Left lung (tissue), 4 donors: ENCODE measurements at regions not wholly inside any gene's neighbourhood (a gene's known extent, or its start where the extent isn't known, plus 50 kb on each side); places are given as distances from the start of the nearest gene placed in this dataset.

Source experiments
- ATAC-seq: fragments of 200-7000 bp; cut with Tn5 transposase; one replicate; pipeline ENCODE4 v1.9.1; 2020; ENCODE audit warnings: moderate library complexity
- DNase-seq, 4 donors: peaks; one replicate each; pipeline ENCODE4 v3.0.0-alpha.2; 2013 to 2020
- H3K27ac ChIP-seq, 2 donors: fragments of 200-600 bp; sonication (generic) in 1 of 2; one replicate each; pipeline versions ENCODE4 v1.5.0 to v1.8.0; 2020 to 2021
- H3K27me3 ChIP-seq, 2 donors: fragments of 200-600 bp; sonication (generic) in 1 of 2; one replicate each; pipeline versions ENCODE4 v1.5.0 to v1.8.0; 2020 to 2021
- H3K36me3 ChIP-seq, 2 donors: fragments of 200-600 bp; sonication (generic) in 1 of 2; one replicate each; pipeline versions ENCODE4 v1.5.0 to v1.8.0; 2020 to 2021
- H3K4me1 ChIP-seq, 2 donors: fragments of 200-600 bp; one replicate each; pipeline ENCODE4 v1.8.0; 2021
- H3K4me3 ChIP-seq, 2 donors: fragments of 200-600 bp; sonication (generic) in 1 of 2; one replicate each; pipeline versions ENCODE4 v1.5.0 to v1.8.0; 2020 to 2021; ENCODE audit warnings: mild to moderate bottlenecking in 1 of 2
- H3K9me3 ChIP-seq, 2 donors: fragments of 200-600 bp; sonication (generic) in 1 of 2; one replicate each; pipeline versions ENCODE4 v1.5.0 to v1.8.0; 2020 to 2021
- CTCF ChIP-seq, 2 donors: fragments of 200-600 bp; sonication (generic) in 1 of 2; IDR thresholded peaks; one replicate each; pipeline versions ENCODE4 v1.5.0 to v1.8.0; 2021; ENCODE audit warnings: antibody characterized with exemption in 2 of 2
- intact Hi-C, 2 donors: fragments of 100-400 bp; cut with DNase I; formaldehyde crosslinking; loops; one replicate each; pipeline versions ENCODE4 v1.11.2 to v1.14.2; 2022
- donor health status: DM: no; HTN: yes; CAD: no.
- donor health status: DM: no; HTN: no; CAD: no.

- Histone ChIP-seq H3K27me3 (no peaks in the 10 kb centered on the region), H3K27ac (no peak overlapping the region), H3K36me3 (no peaks in the 10 kb centered on the region), H3K9me3 (no peaks in the 10 kb centered on the region), H3K4me3 (no peak overlapping the region), H3K4me1 (peaks cover 0 to 17% of the 10 kb centered on the region in 2 donors)
- intact Hi-C loops: no loop called here
- ATAC-seq (no peak), DNase-seq (no peak)
- no peak for TF ChIP-seq CTCF (IDR thresholded peaks at IDR 0.05)
These were observed 496.7 kb downstream of the SHQ1 start for GRCh38 chr3:72351536-72351935.

DNA sequence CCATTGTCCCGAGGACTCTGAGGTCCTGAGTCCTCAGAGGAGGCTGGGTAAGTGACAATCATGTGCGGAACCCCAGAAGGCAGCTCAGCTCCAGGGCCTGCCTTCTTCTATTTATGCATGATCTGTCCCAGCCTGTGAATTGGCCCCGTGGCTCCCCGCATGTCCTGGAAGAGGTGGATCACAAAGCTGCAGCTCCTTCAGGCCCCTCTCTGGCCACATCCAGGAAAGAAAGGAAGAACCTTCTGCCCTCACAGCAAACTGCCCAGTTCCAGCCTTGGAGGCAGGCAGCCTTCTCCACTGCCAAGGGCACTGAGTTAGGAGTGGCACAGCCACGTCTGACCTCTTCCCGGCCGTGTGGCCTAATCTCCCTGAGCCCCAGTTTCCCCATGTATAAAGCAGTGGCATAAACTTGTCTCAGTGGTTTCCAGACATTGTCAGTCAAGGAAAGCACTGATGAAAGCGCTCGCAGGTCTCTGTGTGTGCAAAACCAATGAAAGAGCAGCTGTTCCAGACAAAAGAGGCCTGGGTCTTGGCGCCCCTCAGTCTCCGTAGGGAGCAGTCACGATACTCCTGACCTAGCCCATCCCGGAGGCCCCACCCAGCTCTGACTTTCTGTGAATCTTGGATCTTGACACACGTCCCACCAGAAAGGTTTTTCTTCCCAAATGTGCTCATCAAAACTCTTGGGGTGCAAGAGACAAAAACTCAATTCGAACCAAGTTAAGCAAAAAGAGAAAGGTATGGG is 497.3 kb downstream of the SHQ1 start:
- H3K4me1 ChIP-seq: peaks cover 0 to 23% of the 10 kb centered on the region in 2 donors
- no peak for ATAC-seq
- intact Hi-C loops: no loop called here

GRCh38 chr3:72348357-72348756 is 499.9 kb downstream of the SHQ1 start:
- H3K27ac ChIP-seq: peak overlapping the region in 1 of 2 donors; percentile 54
- no peak for TF ChIP-seq CTCF (IDR thresholded peaks at IDR 0.05)
- H3K27me3 ChIP-seq: no peaks in the 10 kb centered on the region
- H3K4me1 ChIP-seq: peaks cover 0 to 46% of the 10 kb centered on the region in 2 donors
- ATAC-seq (no peak), DNase-seq (no peak)
- no peaks in the 10 kb centered on the region for H3K9me3 ChIP-seq
- H3K4me3 ChIP-seq: no peak overlapping the region
- intact Hi-C loops: no loop called here
- H3K36me3 ChIP-seq: no peaks in the 10 kb centered on the region

More for the DNA sequence above, 497.3 kb downstream of the SHQ1 start:
- H3K27me3 ChIP-seq: no peaks in the 10 kb centered on the region
- no peaks in the 10 kb centered on the region for H3K36me3 ChIP-seq
- TF ChIP-seq CTCF (IDR thresholded peaks at IDR 0.05): no peak
- no peak for DNase-seq
- H3K9me3 ChIP-seq: no peaks in the 10 kb centered on the region
- no peak overlapping the region for H3K27ac ChIP-seq
- H3K4me3 ChIP-seq: no peak overlapping the region

DNA sequence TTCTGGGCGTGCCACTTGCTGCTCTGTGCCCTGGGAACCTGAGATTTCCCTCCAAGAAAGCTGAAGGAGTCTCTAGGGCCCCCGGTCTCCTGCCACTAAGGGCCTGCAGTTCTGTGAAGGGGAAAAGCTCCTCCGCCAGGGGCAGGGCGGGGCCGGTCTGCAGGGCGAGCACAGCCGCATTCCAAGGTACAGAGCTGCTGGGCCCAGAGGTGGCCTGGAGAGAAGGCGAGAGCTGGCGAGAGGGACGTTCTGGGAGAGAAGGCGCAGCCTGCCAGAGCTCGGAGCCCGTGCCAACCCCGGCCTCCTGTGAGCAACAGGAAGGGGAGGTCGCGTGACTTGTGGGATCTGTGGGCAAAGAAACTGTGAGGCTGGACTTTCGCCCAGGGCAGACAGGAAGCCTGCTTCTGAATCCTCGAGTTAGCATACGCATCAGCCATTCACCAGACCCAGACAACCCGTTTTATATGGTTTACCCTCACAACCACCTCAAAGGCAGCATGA is 500.4 kb downstream of the SHQ1 start:
- Histone ChIP-seq H3K9me3 (no peaks in the 10 kb centered on the region), H3K4me3 (no peak overlapping the region), H3K27me3 (no peaks in the 10 kb centered on the region), H3K36me3 (no peaks in the 10 kb centered on the region), H3K27ac (peak overlapping the region in 1 of 2 donors; percentile 54), H3K4me1 (peaks cover 0 to 46% of the 10 kb centered on the region in 2 donors)
- intact Hi-C loops: no loop called here
- TF ChIP-seq CTCF (IDR thresholded peaks at IDR 0.05): no peak
- peak in 3 of 4 donors; percentile 57 to 92 (median 80) for DNase-seq
- ATAC-seq: peak; percentile 93

DNA sequence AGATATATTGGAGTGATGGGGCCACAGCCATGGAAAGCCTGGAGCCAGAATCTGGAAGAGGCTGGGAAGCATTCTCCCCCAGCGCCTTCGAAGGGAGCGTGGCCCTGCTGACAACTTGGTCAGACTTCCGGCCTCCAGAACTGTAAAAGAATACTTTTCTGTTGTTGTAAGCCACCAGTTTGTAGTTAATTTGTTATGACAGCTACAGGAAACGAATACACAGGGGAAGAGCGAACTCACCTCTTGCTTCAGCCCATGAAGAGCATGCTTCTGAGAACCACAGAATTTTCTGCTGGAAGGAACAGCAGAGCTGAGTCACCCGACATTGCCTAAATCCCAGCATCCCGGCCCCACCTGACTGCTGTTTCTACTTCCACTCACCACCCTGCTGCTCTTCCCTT is 501.7 kb downstream of the SHQ1 start:
- Histone ChIP-seq H3K4me1 (peaks cover 0 to 46% of the 10 kb centered on the region in 2 donors), H3K36me3 (no peaks in the 10 kb centered on the region), H3K27ac (peak overlapping the region in 1 of 2 donors; percentile 54), H3K9me3 (no peaks in the 10 kb centered on the region), H3K4me3 (no peak overlapping the region), H3K27me3 (no peaks in the 10 kb centered on the region)
- TF ChIP-seq CTCF (IDR thresholded peaks at IDR 0.05): no peak
- DNase-seq: no peak
- peak; percentile 20 for ATAC-seq
- intact Hi-C loops: no loop called here
